ENCODE measurements at regions not wholly inside any gene's neighbourhood (a gene's known extent, or its start where the extent isn't known, plus 50 kb on each side); places are given as distances from the start of the nearest gene placed in this dataset.

DNA sequence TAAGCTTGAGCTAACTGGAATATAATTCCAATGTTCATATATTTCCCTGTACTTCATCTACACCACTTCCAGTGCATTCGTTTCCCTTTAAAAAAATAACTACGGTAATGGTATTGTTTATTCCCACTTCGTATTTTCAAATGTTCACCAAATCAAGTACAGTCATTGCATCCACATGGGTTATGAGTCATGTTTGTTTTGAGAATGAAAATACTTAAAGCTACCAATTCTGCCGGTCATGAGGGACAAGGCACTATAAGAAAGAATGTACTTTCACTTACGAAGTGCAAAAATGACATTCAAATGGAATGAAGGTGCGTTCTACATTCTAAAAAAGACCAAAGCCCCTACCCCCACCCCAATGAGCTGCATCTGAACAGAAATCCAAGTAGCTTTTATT is 174.4 kb upstream of the FGF13 start:
- TF ChIP-seq, protein P1, sequence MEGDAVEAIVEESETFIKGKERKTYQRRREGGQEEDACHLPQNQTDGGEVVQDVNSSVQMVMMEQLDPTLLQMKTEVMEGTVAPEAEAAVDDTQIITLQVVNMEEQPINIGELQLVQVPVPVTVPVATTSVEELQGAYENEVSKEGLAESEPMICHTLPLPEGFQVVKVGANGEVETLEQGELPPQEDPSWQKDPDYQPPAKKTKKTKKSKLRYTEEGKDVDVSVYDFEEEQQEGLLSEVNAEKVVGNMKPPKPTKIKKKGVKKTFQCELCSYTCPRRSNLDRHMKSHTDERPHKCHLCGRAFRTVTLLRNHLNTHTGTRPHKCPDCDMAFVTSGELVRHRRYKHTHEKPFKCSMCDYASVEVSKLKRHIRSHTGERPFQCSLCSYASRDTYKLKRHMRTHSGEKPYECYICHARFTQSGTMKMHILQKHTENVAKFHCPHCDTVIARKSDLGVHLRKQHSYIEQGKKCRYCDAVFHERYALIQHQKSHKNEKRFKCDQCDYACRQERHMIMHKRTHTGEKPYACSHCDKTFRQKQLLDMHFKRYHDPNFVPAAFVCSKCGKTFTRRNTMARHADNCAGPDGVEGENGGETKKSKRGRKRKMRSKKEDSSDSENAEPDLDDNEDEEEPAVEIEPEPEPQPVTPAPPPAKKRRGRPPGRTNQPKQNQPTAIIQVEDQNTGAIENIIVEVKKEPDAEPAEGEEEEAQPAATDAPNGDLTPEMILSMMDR (IDR thresholded peaks at IDR 0.05) = no peak
- TF ChIP-seq POLR2A (IDR thresholded peaks at IDR 0.05) = no peak

Data from breast epithelium (tissue), 3 donors.